Urothelium cell line (cell line): ENCODE measurements at regions not wholly inside any gene's neighbourhood (a gene's known extent, or its start where the extent isn't known, plus 50 kb on each side); places are given as distances from the start of the nearest gene placed in this dataset.
"Not testable (repeated sequence)": the region's sequence is repeated elsewhere in the genome, so short reads cannot be mapped to it uniquely, and the experiment has no call there.

Experiments
- DNase-seq: peaks from one replicate; pipeline ENCODE4 v3.0.0; 2011; ENCODE audit warnings: low spot score, mixed read lengths
- FAIRE-seq: peaks from 2 replicates; lab custom pipeline; 2011; peaks lifted over from hg19 to GRCh38; lab: Jason Lieb, UNC

DNA sequence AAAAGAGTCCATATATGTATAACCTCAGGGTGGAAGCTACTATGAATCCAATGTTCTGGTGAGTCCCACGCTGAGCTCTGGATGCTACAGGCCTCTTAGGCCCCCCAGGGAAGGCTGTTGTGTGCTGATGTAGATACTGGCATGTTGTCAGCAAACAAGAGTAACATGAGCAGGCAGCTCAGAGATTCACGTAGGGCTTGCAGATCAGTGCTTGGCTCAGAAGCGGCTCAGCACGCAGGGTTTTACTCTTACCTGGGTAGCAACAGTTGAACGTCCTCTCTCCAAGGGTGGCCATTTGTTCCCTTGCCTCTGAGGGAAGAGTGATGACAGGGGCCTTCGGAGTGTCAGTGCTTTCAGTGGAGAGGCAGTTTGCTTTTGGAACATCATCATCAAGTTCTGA, 93.4 kb downstream of the ZFP64 start:
- FAIRE-seq (no peak), DNase-seq (no peak)

DNA sequence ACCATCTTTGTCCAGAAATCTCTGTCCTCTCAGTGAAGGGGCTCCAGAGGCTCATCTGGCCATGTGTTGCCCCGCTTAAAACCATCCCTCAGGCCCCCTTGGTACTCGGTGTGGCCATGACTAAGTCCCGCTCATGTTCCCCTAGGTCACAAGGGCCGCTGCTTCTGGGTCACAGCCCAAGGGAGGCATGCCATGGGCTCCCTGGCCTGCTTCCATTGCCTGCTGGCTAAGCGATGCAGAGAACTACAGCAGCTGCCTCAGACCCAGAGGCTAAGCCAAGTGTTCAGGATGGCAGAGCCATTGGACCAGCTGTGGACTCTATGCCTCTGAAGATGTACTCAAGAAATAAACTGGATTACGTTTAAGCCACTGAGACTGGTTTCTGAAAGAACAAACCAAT, 95.5 kb downstream of the ZFP64 start:
- DNase-seq (no peak), FAIRE-seq (no peak)

- FAIRE-seq, result no peak
- DNase-seq, result no peak
Observed at GRCh38 chr20:52094693-52095092, 96.9 kb downstream of the ZFP64 start.

DNA sequence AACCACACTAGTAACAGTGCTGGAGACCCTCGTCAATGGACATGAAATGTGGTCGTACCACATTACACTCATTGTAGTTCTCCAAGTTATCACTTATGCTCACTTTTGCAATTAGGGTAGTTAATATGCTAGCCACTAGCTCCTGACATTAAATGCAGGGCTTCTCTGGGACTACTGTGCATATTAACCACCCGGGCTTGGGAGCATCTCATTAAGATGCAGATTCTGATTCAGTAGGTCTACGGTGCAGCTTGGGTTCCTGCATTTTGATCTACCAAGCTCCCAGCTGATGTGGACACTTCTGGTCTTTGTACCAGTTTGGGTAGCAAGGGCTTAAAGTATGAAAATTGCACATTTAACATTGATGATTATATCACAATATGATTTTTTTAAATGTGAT, 98.0 kb downstream of the ZFP64 start:
- FAIRE-seq (no peak), DNase-seq (no peak)

GRCh38 chr20:52090035-52090434, 101.5 kb downstream of the ZFP64 start:
- DNase-seq, result no peak
- FAIRE-seq, result no peak

GRCh38 chr20:52087471-52087870, 104.1 kb downstream of the ZFP64 start:
- FAIRE-seq (no peak), DNase-seq (no peak)

GRCh38 chr20:52086878-52087277, 104.7 kb downstream of the ZFP64 start:
- no peak for DNase-seq
- no peak for FAIRE-seq

GRCh38 chr20:52084727-52085126, 106.9 kb downstream of the ZFP64 start:
- no peak for DNase-seq
- FAIRE-seq, result no peak

DNA sequence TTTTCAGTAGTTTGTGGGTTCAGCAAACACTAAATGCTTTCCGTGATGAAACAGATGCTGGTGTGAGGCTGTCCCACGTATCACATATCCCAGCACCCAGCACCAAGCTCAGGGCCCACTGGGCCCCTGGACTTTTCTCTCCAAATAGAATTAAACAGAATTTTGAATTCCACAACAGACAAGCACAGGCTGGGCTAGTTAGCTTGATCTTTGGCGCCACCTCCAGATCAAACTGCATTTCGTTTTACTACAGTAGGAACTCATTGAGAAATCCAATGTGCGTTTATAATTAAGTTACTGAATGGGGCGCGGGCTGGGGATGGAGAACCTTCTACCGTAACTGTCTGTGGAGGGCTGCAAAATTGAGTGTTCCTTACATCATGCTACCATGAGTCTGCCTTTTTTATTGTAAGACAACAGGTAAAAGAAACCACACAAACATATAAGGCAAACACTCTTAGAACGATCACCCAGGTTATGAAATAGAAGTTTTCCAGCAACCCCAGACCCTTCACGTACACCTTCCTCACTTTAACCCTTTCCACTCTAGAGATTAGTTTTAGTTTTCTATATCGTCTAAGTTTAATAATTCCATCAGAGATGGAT, 107.8 kb downstream of the ZFP64 start:
- FAIRE-seq (peak; percentile 44), DNase-seq (peak; percentile 69)

DNA sequence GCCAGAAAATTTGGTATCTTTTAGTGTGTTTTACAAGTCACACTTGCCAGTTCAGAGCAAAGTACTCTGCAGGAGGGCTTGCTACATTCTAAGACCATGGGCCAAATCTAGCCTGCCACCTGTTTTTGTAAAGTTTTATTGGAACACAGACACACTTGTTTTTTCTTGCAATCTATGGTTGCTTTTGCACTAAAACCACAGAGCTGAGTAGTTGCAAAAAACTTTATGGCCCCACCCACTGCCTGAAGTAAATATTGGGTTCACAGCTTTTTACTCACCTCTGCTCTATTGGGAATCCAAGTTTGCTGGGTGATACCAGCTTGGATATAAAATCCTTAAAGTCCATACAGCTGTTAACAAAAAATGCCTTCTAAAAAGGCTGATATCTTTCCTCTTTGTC, 109.0 kb downstream of the ZFP64 start:
- no peak for FAIRE-seq
- no peak for DNase-seq

- DNase-seq (no peak), FAIRE-seq (no peak)
Observed at GRCh38 chr20:52081791-52082190, 109.8 kb downstream of the ZFP64 start.

DNA sequence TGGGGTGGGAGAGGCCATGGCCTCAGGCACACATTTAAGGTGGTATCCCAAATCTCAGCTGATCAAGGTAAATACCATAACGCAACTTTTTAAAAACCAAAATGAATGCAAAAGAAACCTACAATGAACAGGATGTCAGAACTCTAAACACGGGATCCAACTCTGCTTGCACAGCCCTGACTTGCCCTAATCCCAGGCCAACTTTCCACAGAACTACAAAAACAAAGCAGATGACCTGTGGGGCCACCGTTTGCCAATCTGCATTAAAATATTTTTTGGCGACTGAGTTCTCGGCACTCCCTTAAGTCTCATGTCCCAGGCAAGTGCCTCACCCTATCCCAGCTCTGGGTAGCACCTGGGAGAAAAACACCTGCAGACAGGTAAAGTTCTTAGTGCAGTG, 110.5 kb downstream of the ZFP64 start:
- no peak for FAIRE-seq
- DNase-seq, result no peak

DNA sequence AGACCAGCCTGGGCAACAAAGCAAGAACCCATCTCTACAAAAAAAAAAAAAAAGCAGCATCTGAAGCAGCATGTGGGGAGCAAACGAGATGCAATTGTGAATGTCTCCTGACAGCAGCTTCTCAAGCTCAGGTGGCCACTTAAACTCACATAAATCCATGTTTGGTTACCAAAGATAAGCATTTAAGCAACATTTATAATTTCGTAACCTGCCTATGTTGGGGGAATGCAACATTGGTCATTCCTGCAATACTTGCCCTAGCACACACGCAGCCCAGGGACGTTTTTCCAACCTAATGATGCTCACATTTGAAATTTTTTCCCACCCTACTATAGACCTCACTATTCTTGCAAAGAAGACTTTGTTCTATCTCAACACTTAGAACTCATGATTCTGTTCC, 113.3 kb downstream of the ZFP64 start:
- DNase-seq, result no peak
- no peak for FAIRE-seq

DNA sequence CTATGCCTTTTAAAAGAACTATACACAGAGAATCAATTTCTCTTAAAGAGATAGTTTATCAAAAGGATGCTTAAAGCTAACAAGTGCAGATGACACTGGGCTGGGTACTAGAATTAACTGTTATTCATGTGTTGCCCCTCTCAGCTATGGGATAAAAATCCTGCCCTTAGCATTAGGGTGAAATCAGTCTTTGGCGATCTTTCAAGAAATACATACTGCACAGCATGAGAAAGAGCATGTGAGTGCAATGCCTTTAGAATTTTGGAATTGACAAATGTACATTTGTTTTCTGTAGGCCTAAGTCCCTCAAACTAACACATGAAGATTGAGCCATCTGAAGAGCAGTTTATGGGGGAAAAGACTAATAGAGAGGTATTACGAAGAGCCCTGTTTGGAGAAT, 115.4 kb downstream of the ZFP64 start:
- no peak for FAIRE-seq
- no peak for DNase-seq

- DNase-seq (no peak), FAIRE-seq (no peak)
Observed at GRCh38 chr20:52075400-52075799, 116.2 kb downstream of the ZFP64 start.

GRCh38 chr20:52071136-52071535, 120.4 kb downstream of the ZFP64 start:
- no peak for FAIRE-seq

DNA sequence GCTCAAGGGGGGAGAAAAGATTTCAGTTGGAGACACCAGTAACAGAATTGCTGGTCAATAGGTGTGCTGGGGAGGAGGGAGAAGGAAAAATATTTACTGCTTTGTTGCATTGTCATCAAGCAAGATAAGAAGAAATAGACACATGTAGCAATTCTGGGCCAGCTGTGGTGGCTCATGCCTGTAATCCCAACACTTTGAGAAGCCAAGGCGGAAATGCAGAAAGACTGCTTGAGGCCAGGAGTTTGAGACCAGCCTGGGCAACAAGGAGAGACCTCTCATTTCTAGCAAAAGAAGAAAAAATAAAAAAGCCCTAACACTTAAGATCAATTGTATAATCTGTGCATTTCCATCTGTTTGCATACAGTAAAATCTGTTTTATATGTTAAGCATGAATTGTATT, 126.6 kb downstream of the ZFP64 start:
- DNase-seq (no peak), FAIRE-seq (no peak)

More at GRCh38 chr20:52071136-52071535, 120.4 kb downstream of the ZFP64 start:
- no peak for DNase-seq

DNA sequence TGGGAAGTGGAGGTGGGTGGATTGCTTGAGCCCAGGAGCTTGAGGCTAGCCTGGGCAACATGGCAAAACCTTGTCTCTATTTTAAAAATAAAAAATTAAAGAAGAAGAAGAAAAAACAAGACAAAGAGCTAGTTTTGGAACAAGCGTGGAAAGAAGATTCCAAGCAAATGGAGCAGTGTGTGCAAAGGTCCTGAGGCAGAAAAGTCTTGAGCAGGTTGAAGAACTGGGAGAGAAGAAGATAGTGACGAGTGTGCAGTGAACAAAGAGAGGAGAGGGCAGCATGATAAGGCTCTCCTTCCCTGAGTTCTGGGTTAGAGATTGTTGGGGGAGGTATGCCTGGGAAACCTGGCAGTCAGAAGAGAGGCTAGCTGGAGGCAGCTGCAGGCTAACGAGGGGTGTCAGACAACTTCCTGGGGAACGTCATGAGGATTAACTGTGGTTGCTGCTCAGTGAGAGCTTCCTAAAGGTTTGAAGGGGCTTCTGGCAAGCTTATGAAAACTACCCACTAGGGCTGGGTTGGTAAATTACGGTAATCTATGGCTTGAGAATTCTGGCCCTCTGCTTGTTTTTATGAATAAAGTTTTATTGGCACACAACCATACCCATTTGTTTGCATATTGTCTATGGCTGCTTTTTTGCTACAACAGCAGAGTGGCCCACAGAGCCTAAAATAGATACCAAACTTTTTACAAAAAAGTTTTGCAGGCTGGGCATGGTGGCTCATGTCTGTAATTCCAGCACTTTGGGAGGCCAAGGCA, 128.9 kb downstream of the ZFP64 start:
- no peak for DNase-seq
- no peak for FAIRE-seq

GRCh38 chr20:52060794-52061714, 130.5 kb downstream of the ZFP64 start:
- DNase-seq, result no peak

DNA sequence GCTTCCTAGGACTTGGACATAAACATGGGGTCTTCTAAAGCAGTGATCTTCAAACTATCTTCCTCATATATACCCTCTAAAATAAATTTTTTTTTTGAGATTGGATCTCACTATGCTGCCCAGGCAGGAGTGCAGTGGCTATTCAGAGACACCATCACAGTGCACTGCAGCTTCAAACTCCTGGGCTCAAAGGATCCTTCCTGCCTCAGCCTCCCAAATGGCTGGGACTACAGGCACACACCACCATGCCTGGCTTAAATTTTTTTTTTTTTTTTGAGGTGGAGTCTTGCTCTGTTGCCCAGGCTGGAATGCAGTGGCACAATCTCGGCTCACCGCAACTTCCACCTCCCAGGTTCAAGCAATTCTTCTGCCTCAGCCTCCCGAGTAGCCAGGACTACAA, 134.4 kb downstream of the ZFP64 start:
- DNase-seq, FAIRE-seq: not testable (repeated sequence)

More at GRCh38 chr20:52060794-52061714, 130.5 kb downstream of the ZFP64 start:
- no peak for FAIRE-seq

GRCh38 chr20:52056203-52057062, 135.1 kb downstream of the ZFP64 start:
- FAIRE-seq (no peak), DNase-seq (peak; percentile 74)
